HEK293T (cell line): ENCODE measurements at regions not wholly inside any gene's neighbourhood (a gene's known extent, or its start where the extent isn't known, plus 50 kb on each side); places are given as distances from the start of the nearest gene placed in this dataset.

ENCODE experiments used
- CTBP1 ChIP-seq: fragments of 450-650 bp; IDR thresholded peaks from 2 replicates; pipeline ENCODE4 v1.6.1; 2016; ENCODE audit warnings: borderline replicate concordance
- ELF4 ChIP-seq: fragments of 450-650 bp; IDR thresholded peaks from 2 replicates; pipeline ENCODE4 v1.6.1; 2017; ENCODE audit warnings: antibody characterized with exemption
- FOXA1 ChIP-seq: fragments of 450-650 bp; IDR thresholded peaks from 2 replicates; pipeline ENCODE4 v1.6.1; 2016; ENCODE audit warnings: mild to moderate bottlenecking
- FOXM1 ChIP-seq: fragments of 450-650 bp; IDR thresholded peaks from 2 replicates; pipeline ENCODE4 v1.6.1; 2017; ENCODE audit warnings: mild to moderate bottlenecking, borderline replicate concordance
- HDGF ChIP-seq: fragments of 450-650 bp; IDR thresholded peaks from 2 replicates; pipeline ENCODE4 v1.6.1; 2017; ENCODE audit warnings: antibody characterized with exemption, borderline replicate concordance
- LEF1 ChIP-seq: fragments of 450-650 bp; IDR thresholded peaks from 2 replicates; pipeline ENCODE4 v1.6.1; 2017; ENCODE audit warnings: mild to moderate bottlenecking, borderline replicate concordance
- NFRKB ChIP-seq: fragments of 450-650 bp; IDR thresholded peaks from 2 replicates; pipeline ENCODE4 v1.6.1; 2016; ENCODE audit warnings: mild to moderate bottlenecking, moderate library complexity
- SP1 ChIP-seq: fragments of 450-650 bp; IDR thresholded peaks from 2 replicates; pipeline ENCODE4 v1.6.1; 2017
- SUZ12 ChIP-seq: fragments of 450-650 bp; IDR thresholded peaks from 2 replicates; pipeline ENCODE4 v1.6.1; 2016; ENCODE audit warnings: mild to moderate bottlenecking
- TARDBP ChIP-seq: fragments of 450-650 bp; IDR thresholded peaks from 2 replicates; pipeline ENCODE4 v1.6.1; 2016
- TF ChIP-seq, protein P1 (sequence below): fragments of 450-650 bp; IDR thresholded peaks from 2 replicates; pipeline ENCODE4 v1.6.1; 2016

DNA sequence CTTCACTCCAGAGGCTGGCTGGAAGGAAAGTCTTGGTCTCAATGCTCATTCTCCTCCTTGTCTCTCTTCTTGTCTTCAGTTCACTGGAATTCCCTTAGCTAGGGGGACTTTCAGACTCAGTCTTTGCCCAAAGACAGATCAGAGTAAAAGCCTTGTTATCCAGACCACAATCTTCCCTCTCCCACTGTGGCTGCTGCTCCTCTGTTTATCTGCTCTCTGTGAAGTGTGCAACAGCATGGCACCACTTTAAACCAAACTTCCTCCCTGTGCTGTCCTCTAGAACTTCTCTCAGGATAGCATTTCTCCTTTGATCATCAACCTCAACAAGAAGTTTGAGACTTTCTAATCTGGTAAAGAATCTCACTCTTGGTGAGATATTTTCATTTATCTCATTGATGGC lies 530.1 kb upstream of the SLIT2 start:
- TF ChIP-seq FOXA1, result no peak
- TF ChIP-seq, protein P1, sequence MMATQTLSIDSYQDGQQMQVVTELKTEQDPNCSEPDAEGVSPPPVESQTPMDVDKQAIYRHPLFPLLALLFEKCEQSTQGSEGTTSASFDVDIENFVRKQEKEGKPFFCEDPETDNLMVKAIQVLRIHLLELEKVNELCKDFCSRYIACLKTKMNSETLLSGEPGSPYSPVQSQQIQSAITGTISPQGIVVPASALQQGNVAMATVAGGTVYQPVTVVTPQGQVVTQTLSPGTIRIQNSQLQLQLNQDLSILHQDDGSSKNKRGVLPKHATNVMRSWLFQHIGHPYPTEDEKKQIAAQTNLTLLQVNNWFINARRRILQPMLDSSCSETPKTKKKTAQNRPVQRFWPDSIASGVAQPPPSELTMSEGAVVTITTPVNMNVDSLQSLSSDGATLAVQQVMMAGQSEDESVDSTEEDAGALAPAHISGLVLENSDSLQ, result no peak
- no peak for TF ChIP-seq ELF4
- no peak for TF ChIP-seq CTBP1
- TF ChIP-seq NFRKB, result no peak
- TF ChIP-seq TARDBP, result no peak
- TF ChIP-seq HDGF, result no peak
- TF ChIP-seq LEF1, result no peak
- TF ChIP-seq FOXM1, result no peak
- TF ChIP-seq SUZ12, result no peak
- TF ChIP-seq SP1, result no peak
